ENCODE measurements at regions not wholly inside any gene's neighbourhood (a gene's known extent, or its start where the extent isn't known, plus 50 kb on each side); places are given as distances from the start of the nearest gene placed in this dataset.
"Not testable (repeated sequence)": the region's sequence is repeated elsewhere in the genome, so short reads cannot be mapped to it uniquely, and the experiment has no call there.

DNA sequence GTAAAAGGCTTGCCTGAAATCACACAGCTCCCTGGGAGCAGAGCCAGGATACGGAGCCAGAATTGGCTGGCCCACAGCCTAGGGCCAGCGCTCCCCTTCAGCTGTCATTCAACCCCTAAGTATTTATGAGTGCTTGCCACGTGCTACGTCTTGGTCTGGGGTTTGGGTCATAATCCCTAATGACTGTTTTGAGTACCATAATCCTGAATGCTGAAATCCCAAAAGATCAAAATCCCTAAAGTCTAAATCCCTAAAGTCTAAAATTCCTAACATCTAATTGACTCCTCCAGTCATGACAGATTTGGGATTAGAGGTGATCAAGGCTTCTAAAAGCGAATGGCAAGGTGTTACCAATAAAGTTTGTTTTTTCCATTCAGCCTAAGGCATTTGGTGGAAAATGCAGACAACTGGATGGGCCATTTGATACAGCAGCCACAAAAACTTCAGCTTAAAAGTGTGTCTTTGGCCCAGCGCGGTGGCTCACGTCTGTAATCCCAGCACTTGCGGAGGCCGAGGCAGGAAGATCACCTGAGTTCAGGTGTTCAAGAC is 59.8 kb upstream of the PRR5 start:
- H3K27ac ChIP-seq (ENCODE audit: low read depth in 2 of 2, low read length in 1 of 2) = no peak overlapping the region
- H3K27me3 ChIP-seq (ENCODE audit: control insufficient read depth in 1 of 2, insufficient read depth in 2 of 2, low read length in 2 of 2) = no peaks in the 10 kb centered on the region
- 63 to 69% methylated on average over 10 of the region's 10 CpGs for WGBS, 2 donors
- no peaks in the 10 kb centered on the region for H3K4me1 ChIP-seq (ENCODE audit: control insufficient read depth in 2 of 2, insufficient read depth in 2 of 2, low read length in 1 of 2)
- H3K9me3 ChIP-seq (ENCODE audit: control insufficient read depth in 2 of 2, insufficient read depth in 1 of 2, low read depth in 1 of 2, low read length in 1 of 2) = peaks cover 0 to 2% of the 10 kb centered on the region in 2 donors
- H3K4me3 ChIP-seq (ENCODE audit: low read depth in 1 of 2, low read length in 2 of 2) = no peak overlapping the region
- no peaks in the 10 kb centered on the region for H3K36me3 ChIP-seq (ENCODE audit: control insufficient read depth in 2 of 2, insufficient read depth in 2 of 2, low read length in 1 of 2)

GRCh38 chr22:44640618-44641155 is 61.3 kb upstream of the PRR5 start:
- Histone ChIP-seq H3K4me1 (ENCODE audit: control insufficient read depth in 2 of 2, insufficient read depth in 2 of 2, low read length in 1 of 2) (no peaks in the 10 kb centered on the region), H3K27me3 (ENCODE audit: control insufficient read depth in 1 of 2, insufficient read depth in 2 of 2, low read length in 2 of 2) (no peaks in the 10 kb centered on the region), H3K9me3 (ENCODE audit: control insufficient read depth in 2 of 2, insufficient read depth in 1 of 2, low read depth in 1 of 2, low read length in 1 of 2) (peaks cover 0 to 2% of the 10 kb centered on the region in 2 donors), H3K4me3 (ENCODE audit: low read depth in 1 of 2, low read length in 2 of 2) (no peak overlapping the region), H3K36me3 (ENCODE audit: control insufficient read depth in 2 of 2, insufficient read depth in 2 of 2, low read length in 1 of 2) (no peaks in the 10 kb centered on the region), H3K27ac (ENCODE audit: low read depth in 2 of 2, low read length in 1 of 2) (no peak overlapping the region)
- WGBS, 2 donors = 74 to 83% methylated on average over 12 of the region's 12 CpGs

GRCh38 chr22:44639891-44640617 is 62.0 kb upstream of the PRR5 start:
- no peaks in the 10 kb centered on the region for H3K9me3 ChIP-seq (ENCODE audit: control insufficient read depth in 2 of 2, insufficient read depth in 1 of 2, low read depth in 1 of 2, low read length in 1 of 2)
- 54 to 56% methylated on average over 12 of the region's 12 CpGs for WGBS, 2 donors
- no peak overlapping the region for H3K4me3 ChIP-seq (ENCODE audit: low read depth in 1 of 2, low read length in 2 of 2)
- no peaks in the 10 kb centered on the region for H3K36me3 ChIP-seq (ENCODE audit: control insufficient read depth in 2 of 2, insufficient read depth in 2 of 2, low read length in 1 of 2)
- no peak overlapping the region for H3K27ac ChIP-seq (ENCODE audit: low read depth in 2 of 2, low read length in 1 of 2)
- H3K27me3 ChIP-seq (ENCODE audit: control insufficient read depth in 1 of 2, insufficient read depth in 2 of 2, low read length in 2 of 2) = no peaks in the 10 kb centered on the region
- no peaks in the 10 kb centered on the region for H3K4me1 ChIP-seq (ENCODE audit: control insufficient read depth in 2 of 2, insufficient read depth in 2 of 2, low read length in 1 of 2)

DNA sequence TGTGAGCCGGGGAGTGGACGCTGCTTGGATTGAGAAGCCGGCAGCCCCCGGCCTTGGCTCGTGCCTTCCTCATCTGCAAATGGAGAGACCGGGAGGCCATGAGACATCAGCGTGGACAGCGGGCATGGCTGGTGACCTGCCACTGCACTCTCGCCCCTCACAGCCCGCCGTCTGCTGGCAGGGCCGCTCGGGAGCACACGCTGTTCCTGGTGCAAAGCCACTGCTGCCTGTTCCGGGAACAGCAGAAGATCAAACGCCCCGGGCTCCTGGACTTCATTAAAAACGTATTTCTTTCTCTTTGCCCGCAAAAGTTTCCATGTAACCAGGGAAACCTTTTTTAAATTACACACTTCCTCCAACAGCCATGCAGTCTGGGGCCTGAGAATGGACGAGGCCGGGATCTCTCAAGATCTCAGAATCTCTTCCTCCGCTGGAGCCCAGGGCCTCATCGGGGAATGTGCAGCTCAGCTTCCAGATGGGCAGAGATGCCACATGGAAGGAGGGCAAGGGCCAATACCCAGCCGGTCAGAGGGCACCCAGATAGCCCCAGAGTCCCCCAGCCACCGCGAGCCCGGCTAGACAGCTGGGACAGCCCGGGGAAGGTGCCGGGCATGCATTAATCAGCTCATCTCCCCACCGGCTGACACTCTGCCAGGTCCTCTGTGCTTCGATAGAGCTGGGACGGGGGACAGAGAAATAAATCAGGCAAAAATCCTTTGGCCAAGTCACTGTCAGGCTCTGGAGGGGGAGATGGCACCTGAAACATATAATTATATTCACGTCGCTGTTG is 62.8 kb upstream of the PRR5 start:
- no peaks in the 10 kb centered on the region for H3K27me3 ChIP-seq (ENCODE audit: control insufficient read depth in 1 of 2, insufficient read depth in 2 of 2, low read length in 2 of 2)
- H3K36me3 ChIP-seq (ENCODE audit: control insufficient read depth in 2 of 2, insufficient read depth in 2 of 2, low read length in 1 of 2) = no peaks in the 10 kb centered on the region
- WGBS, 2 donors = 67 to 71% methylated on average over 34 of the region's 34 CpGs
- no peaks in the 10 kb centered on the region for H3K9me3 ChIP-seq (ENCODE audit: control insufficient read depth in 2 of 2, insufficient read depth in 1 of 2, low read depth in 1 of 2, low read length in 1 of 2)
- H3K27ac ChIP-seq (ENCODE audit: low read depth in 2 of 2, low read length in 1 of 2) = peak overlapping the region in 1 of 2 donors; percentile 17
- H3K4me1 ChIP-seq (ENCODE audit: control insufficient read depth in 2 of 2, insufficient read depth in 2 of 2, low read length in 1 of 2) = no peaks in the 10 kb centered on the region
- H3K4me3 ChIP-seq (ENCODE audit: low read depth in 1 of 2, low read length in 2 of 2) = no peak overlapping the region

- H3K4me3 ChIP-seq (ENCODE audit: low read depth in 1 of 2, low read length in 2 of 2); H3K9me3 ChIP-seq (ENCODE audit: control insufficient read depth in 2 of 2, insufficient read depth in 1 of 2, low read depth in 1 of 2, low read length in 1 of 2); H3K36me3 ChIP-seq (ENCODE audit: control insufficient read depth in 2 of 2, insufficient read depth in 2 of 2, low read length in 1 of 2); H3K4me1 ChIP-seq (ENCODE audit: control insufficient read depth in 2 of 2, insufficient read depth in 2 of 2, low read length in 1 of 2); H3K27me3 ChIP-seq (ENCODE audit: control insufficient read depth in 1 of 2, insufficient read depth in 2 of 2, low read length in 2 of 2); H3K27ac ChIP-seq (ENCODE audit: low read depth in 2 of 2, low read length in 1 of 2): not testable (repeated sequence)
- WGBS, 2 donors = 95 to 97% methylated on average over 3 of the region's 3 CpGs
Measured at GRCh38 chr22:44636502-44637206, 65.3 kb upstream of the PRR5 start.

GRCh38 chr22:44635567-44635966 is 66.4 kb upstream of the PRR5 start:
- 81 to 86% methylated on average over 9 of the region's 9 CpGs for WGBS, 2 donors
- not testable (repeated sequence) for H3K27me3 ChIP-seq (ENCODE audit: control insufficient read depth in 1 of 2, insufficient read depth in 2 of 2, low read length in 2 of 2); H3K4me1 ChIP-seq (ENCODE audit: control insufficient read depth in 2 of 2, insufficient read depth in 2 of 2, low read length in 1 of 2); H3K4me3 ChIP-seq (ENCODE audit: low read depth in 1 of 2, low read length in 2 of 2); H3K36me3 ChIP-seq (ENCODE audit: control insufficient read depth in 2 of 2, insufficient read depth in 2 of 2, low read length in 1 of 2); H3K27ac ChIP-seq (ENCODE audit: low read depth in 2 of 2, low read length in 1 of 2); H3K9me3 ChIP-seq (ENCODE audit: control insufficient read depth in 2 of 2, insufficient read depth in 1 of 2, low read depth in 1 of 2, low read length in 1 of 2)

DNA sequence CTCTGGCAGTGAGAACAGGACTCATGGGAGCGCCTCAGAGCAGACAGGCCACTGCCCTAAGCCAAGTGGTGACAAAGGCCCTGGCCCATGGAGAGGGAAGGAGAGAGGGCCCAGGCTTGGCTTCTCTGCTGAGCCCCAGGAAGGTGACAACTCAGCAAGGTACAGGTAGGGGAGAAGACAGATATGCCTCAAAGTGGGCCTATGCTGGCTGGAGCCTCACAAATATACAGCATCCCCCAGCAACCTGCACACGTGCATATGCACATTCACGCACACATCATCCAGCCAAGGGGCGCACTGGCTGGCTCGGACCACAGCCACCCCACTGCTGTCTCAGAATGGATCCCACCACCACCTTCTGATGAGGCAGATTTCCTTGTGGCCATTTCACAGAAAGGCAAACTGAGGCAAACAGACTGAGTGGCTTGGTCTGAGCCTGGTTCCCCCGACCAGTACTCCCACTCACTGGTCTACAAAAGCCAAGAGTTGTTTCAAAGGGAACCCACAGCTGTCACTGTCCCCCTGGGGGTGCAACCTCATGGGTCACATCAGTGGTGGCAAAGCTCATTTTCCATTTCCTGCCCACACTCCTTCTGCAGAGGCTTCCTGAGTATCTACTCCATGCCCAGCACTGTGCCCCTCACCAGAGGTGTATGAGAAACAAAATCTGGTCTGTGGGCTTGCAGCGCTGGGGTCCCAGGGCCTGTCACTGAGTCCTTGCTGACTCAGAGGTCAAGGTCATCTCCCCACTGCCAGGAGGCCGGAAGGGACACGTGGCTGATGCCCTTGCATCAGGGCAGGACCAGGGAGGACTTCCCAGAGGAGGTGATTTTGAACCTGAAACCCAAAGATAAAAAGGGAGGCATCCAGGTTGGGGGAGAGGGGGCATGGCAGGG is 67.3 kb upstream of the PRR5 start:
- Histone ChIP-seq H3K4me1 (ENCODE audit: control insufficient read depth in 2 of 2, insufficient read depth in 2 of 2, low read length in 1 of 2) (peaks cover 0 to 2% of the 10 kb centered on the region in 2 donors), H3K27ac (ENCODE audit: low read depth in 2 of 2, low read length in 1 of 2) (no peak overlapping the region), H3K36me3 (ENCODE audit: control insufficient read depth in 2 of 2, insufficient read depth in 2 of 2, low read length in 1 of 2) (no peaks in the 10 kb centered on the region), H3K9me3 (ENCODE audit: control insufficient read depth in 2 of 2, insufficient read depth in 1 of 2, low read depth in 1 of 2, low read length in 1 of 2) (no peaks in the 10 kb centered on the region), H3K27me3 (ENCODE audit: control insufficient read depth in 1 of 2, insufficient read depth in 2 of 2, low read length in 2 of 2) (no peaks in the 10 kb centered on the region), H3K4me3 (ENCODE audit: low read depth in 1 of 2, low read length in 2 of 2) (no peak overlapping the region)
- WGBS, 2 donors = 71 to 73% methylated on average over 9 of the region's 9 CpGs

- Histone ChIP-seq H3K4me1 (ENCODE audit: control insufficient read depth in 2 of 2, insufficient read depth in 2 of 2, low read length in 1 of 2) (peaks cover 0 to 2% of the 10 kb centered on the region in 2 donors), H3K27me3 (ENCODE audit: control insufficient read depth in 1 of 2, insufficient read depth in 2 of 2, low read length in 2 of 2) (no peaks in the 10 kb centered on the region), H3K27ac (ENCODE audit: low read depth in 2 of 2, low read length in 1 of 2) (no peak overlapping the region), H3K4me3 (ENCODE audit: low read depth in 1 of 2, low read length in 2 of 2) (no peak overlapping the region), H3K36me3 (ENCODE audit: control insufficient read depth in 2 of 2, insufficient read depth in 2 of 2, low read length in 1 of 2) (no peaks in the 10 kb centered on the region), H3K9me3 (ENCODE audit: control insufficient read depth in 2 of 2, insufficient read depth in 1 of 2, low read depth in 1 of 2, low read length in 1 of 2) (no peaks in the 10 kb centered on the region)
- 73 to 86% methylated on average over 4 of the region's 4 CpGs for WGBS, 2 donors
Measured at GRCh38 chr22:44633647-44634046, 68.4 kb upstream of the PRR5 start.

Measured in esophagus (tissue), 2 donors.